ENCODE measurements at regions not wholly inside any gene's neighbourhood (a gene's known extent, or its start where the extent isn't known, plus 50 kb on each side); places are given as distances from the start of the nearest gene placed in this dataset.
A peak's percentile ranks its signal among the peaks of the same experiment; 100 is the strongest.

DNA sequence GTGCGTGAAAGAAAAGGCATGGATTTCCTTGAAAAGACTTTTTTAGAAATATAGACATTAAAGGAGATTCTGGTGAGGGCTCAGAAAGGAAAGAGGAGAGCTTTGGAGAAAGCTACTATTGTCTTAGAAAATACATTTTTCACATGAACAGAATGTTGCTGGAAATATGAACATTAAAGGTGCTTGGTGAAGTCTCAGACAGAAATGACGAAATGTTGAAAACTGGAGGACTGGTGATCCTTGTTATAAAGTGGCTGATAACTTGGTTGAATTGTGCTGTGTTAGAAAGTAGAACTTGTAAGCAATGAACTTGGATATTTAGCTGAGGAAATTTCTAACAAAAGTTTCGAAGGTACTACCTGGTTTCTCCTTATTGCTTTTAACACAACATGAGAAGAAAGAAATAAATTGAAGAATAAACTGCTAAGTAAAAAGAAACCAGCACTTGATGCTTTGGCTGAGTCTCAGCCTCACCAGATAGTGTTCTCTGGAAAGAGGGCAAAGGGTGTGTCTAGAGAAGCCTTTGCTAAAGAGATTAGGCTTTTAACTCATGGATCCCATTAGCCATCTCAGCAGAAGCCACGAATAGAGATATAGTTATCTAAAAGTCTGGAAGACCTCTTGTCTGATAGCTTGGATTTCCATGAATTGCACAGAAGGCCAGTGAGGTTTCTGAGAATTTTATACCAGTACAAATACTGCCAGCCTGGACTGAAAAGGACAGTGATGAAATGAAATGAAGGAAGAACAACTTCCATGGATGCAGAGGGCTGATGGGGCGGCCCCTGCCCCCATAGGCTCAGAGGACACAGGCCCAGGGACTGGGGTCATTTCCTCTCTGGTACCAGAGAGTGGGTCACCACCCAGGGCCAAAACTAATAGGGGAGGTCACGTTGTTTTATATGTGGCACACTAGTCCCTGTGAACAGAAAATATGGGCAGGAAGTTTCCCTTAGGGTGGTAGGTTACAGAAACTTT lies 91.5 kb downstream of the RPL22L1 start (continued):
- TF ChIP-seq, protein P1, sequence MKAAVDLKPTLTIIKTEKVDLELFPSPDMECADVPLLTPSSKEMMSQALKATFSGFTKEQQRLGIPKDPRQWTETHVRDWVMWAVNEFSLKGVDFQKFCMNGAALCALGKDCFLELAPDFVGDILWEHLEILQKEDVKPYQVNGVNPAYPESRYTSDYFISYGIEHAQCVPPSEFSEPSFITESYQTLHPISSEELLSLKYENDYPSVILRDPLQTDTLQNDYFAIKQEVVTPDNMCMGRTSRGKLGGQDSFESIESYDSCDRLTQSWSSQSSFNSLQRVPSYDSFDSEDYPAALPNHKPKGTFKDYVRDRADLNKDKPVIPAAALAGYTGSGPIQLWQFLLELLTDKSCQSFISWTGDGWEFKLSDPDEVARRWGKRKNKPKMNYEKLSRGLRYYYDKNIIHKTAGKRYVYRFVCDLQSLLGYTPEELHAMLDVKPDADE (conservative IDR thresholded peaks at IDR 0.05; ENCODE audit: control insufficient read depth, low read depth, low read length): no peak
- TF ChIP-seq NR2C2 (CRISPR knock-in tag; IDR thresholded peaks at IDR 0.05): no peak
- TF ChIP-seq NR2C2 (tag; IDR thresholded peaks at IDR 0.05): peak; percentile 73
- peak; percentile 99 for TF ChIP-seq EP300 (IDR thresholded peaks at IDR 0.05; ENCODE audit: low read length)
- TF ChIP-seq NCOA6 (IDR thresholded peaks at IDR 0.05): peak; percentile 64; the same call in 1 of the 2 replicates
- no peak for TF ChIP-seq PRMT5 (CRISPR knock-in tag; IDR thresholded peaks at IDR 0.05)
- TF ChIP-seq ZNF76 (CRISPR knock-in tag; IDR thresholded peaks at IDR 0.05; ENCODE audit: borderline replicate concordance): no peak
- 0 out of 2 replicates have a peak, but pooled peaks have one; percentile 21 for TF ChIP-seq CHD2 (IDR thresholded peaks at IDR 0.05; ENCODE audit: low read depth, low read length)
- TF ChIP-seq E2F1 (CRISPR knock-in tag; IDR thresholded peaks at IDR 0.05): no peak
- no peak for TF ChIP-seq HMG20B (CRISPR knock-in tag; IDR thresholded peaks at IDR 0.05)
- TF ChIP-seq ZNF77 (CRISPR knock-in tag; IDR thresholded peaks at IDR 0.05): no peak
- no peak for TF ChIP-seq JUNB (CRISPR knock-in tag; conservative IDR thresholded peaks at IDR 0.05)
- no peak for TF ChIP-seq POLR2G (IDR thresholded peaks at IDR 0.05; ENCODE audit: low read depth, low read length)
- TF ChIP-seq MTA2 (IDR thresholded peaks at IDR 0.05; ENCODE audit: low read depth): peak; percentile 90
- TF ChIP-seq PHTF2 (CRISPR knock-in tag; IDR thresholded peaks at IDR 0.05): no peak
- TF ChIP-seq ZC3H4 (CRISPR knock-in tag; IDR thresholded peaks at IDR 0.05; ENCODE audit: borderline replicate concordance): no peak
- TF ChIP-seq MAFG (tag; conservative IDR thresholded peaks at IDR 0.05): no peak
- TF ChIP-seq, protein P2, sequence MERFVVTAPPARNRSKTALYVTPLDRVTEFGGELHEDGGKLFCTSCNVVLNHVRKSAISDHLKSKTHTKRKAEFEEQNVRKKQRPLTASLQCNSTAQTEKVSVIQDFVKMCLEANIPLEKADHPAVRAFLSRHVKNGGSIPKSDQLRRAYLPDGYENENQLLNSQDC (CRISPR knock-in tag; IDR thresholded peaks at IDR 0.05): no peak
- no peak for TF ChIP-seq ZNF146 (CRISPR knock-in tag; IDR thresholded peaks at IDR 0.05; ENCODE audit: unreplicated experiment)
- TF ChIP-seq TCF7L2 (IDR thresholded peaks at IDR 0.05; ENCODE audit: low read depth, low read length): no peak
- no peak for TF ChIP-seq PTRF (tag; IDR thresholded peaks at IDR 0.05)
- TF ChIP-seq, protein P3, sequence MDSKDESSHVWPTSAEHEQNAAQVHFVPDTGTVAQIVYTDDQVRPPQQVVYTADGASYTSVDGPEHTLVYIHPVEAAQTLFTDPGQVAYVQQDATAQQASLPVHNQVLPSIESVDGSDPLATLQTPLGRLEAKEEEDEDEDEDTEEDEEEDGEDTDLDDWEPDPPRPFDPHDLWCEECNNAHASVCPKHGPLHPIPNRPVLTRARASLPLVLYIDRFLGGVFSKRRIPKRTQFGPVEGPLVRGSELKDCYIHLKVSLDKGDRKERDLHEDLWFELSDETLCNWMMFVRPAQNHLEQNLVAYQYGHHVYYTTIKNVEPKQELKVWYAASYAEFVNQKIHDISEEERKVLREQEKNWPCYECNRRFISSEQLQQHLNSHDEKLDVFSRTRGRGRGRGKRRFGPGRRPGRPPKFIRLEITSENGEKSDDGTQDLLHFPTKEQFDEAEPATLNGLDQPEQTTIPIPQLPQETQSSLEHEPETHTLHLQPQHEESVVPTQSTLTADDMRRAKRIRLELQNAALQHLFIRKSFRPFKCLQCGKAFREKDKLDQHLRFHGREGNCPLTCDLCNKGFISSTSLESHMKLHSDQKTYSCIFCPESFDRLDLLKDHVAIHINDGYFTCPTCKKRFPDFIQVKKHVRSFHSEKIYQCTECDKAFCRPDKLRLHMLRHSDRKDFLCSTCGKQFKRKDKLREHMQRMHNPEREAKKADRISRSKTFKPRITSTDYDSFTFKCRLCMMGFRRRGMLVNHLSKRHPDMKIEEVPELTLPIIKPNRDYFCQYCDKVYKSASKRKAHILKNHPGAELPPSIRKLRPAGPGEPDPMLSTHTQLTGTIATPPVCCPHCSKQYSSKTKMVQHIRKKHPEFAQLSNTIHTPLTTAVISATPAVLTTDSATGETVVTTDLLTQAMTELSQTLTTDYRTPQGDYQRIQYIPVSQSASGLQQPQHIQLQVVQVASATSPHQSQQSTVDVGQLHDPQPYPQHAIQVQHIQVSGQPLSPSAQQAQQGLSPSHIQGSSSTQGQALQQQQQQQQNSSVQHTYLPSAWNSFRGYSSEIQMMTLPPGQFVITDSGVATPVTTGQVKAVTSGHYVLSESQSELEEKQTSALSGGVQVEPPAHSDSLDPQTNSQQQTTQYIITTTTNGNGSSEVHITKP (IDR thresholded peaks at IDR 0.05; ENCODE audit: partially characterized antibody): no peak
- TF ChIP-seq IRF2 (CRISPR knock-in tag; IDR thresholded peaks at IDR 0.05): no peak
- TF ChIP-seq FOXJ3 (CRISPR knock-in tag; IDR thresholded peaks at IDR 0.05): no peak

All from K562 (cell line).